AML-193 (cell line): ENCODE measurements at regions not wholly inside any gene's neighbourhood (a gene's known extent, or its start where the extent isn't known, plus 50 kb on each side); places are given as distances from the start of the nearest gene placed in this dataset.
"Not testable (repeated sequence)": the region's sequence is repeated elsewhere in the genome, so short reads cannot be mapped to it uniquely, and the experiment has no call there.

Experiments used
- DNase-seq, 2 experiments: peaks; one replicate each; lab custom pipeline; 2025; lab: John Stamatoyannopoulos, UW

DNA sequence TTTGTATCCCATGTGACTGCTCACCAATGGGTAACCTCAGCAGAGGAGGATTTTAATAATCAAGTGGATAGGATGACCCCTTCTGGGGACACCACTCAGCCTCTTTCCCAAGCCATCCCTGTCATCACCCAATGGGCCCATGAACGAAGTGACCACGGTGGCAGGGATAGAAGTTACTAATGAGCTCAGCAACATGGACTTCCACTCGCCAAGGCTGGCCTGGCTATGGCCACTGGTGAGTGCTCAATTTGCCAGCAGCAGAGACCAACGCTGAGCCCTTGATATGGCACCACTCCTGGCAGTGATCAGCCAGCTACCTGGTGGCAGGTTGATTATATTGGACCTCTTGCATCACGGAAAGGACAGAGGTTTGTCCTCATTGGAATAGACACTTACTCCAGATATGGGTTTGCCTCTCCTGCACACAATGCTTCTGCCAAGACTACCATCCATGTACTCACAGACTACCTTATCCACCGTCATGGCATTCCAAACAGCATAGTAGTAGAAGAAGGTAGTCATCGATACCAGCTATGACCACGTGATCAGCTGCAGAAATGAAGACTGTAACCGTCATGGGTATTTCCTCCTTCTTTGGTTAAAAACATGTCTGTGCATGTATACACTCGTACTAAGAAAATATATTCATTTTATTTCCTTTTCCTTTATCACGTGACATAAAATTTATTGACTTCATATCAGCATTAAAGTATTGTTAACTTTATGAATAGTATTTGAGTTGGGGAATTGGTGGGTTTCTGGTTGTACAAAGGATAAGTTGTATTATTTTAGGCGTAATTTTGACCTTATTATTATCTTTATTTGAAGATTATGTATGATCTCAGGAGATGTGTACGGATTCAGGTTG, 562.6 kb downstream of the PTPRU start:
- DNase-seq = no peak

DNA sequence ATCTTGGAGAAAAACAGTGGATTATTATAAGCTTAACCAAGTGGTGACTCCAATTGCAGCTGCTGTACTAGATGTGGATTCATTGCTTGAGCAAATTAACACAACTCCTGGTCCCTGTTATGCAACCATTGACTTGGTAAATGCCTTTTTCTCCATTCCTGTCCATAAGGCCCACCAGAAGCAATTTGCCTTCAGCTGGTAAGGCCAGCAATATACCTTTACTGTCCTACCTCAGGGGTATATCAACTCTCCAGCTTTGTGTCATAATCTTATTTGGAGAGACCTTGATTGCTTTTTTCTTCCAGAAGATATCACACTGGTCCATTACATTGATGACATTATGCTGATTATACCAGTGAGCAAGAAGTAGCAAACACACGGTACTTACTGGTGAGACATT, 560.8 kb downstream of the PTPRU start:
- not testable (repeated sequence) for DNase-seq

DNA sequence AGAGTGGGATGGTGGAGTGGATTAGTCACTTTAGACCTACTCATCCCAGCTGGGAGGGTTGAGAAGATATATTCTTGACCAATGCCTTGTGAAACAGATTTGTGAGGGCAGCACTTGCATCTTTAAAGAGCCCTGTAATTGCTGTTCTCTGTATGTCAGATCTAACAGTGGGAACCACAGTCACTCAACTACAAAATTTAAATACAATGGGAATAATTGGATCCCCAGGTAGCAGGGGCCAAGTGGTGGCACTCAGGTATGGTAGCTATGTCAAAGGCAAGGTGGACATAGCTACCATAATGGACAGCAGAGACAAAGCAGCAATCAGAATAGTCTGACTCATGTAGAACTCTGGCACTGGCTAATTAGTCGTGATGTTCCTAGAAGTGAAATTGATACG, 559.6 kb downstream of the PTPRU start:
- not testable (repeated sequence) for DNase-seq

DNA sequence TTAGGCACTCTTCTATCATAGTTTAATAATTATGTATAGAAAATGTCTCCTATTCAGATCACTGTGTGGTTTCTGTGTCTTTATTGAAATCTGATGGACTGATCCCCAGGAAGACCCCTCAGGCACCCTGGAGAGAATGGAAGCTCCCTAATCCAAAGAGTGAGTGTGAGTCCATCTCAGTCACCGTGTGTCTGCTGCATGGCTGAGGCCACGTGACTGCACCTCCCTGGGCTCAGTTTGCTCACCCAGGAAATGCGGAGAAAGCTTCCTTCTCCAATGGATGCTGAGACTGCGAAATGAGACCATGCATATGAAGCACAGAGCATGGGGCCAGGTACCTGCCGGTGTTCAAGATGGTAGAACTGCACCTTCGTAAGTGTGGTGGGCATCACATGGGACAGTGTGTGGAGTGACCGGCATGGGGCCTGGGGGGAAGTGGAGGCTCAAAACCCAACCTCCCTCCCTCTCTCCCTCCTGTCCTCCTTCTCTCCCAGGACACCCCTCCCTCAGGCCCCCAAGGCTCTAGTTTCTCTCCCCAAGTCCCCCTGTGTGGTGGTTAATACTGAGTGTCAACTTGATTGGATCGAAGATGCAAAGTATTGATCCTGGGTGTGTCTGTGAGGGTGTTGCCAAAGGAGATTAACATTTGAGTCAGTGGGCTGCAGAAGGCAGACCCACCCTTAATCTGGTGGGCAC, 557.5 kb downstream of the PTPRU start:
- no peak for DNase-seq

GRCh38 chr1:29793101-29793546, 556.8 kb downstream of the PTPRU start:
- DNase-seq = peak; percentile 65 to 77

- no peak for DNase-seq
These were observed 553.6 kb downstream of the PTPRU start for GRCh38 chr1:29789910-29790247.

DNA sequence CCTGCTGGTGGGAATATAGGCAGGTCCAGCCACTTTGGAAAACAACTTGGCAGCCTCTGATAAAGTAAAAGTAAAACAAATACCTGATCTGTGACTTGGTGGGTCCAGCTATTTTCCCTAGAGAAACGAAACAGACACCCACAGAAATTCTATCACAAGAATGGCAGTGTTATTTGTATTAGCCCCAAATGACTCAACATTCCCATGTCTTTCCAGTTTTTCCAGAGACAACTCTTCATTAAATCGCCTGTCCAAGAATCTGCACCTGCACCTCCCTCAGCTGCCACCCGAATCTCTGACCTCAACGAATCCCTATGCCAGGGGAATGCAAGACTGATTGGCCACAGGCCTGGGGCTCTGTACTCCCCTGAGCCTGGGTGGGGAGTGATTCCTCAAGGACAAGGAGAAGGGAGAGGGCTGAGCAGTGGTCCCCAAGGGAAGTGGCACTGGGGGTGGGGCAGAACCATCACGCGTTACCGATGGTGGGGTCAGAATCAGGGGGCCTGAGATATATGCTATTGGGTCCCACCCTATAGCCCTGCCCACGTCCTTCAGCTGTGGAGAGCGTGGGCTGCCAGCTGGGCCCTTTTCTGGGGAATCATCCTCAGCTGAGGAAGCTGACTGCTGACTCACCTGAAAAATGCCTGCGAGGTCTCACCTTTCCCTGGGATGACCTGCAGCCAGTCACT, 553.0 kb downstream of the PTPRU start:
- no peak for DNase-seq

DNA sequence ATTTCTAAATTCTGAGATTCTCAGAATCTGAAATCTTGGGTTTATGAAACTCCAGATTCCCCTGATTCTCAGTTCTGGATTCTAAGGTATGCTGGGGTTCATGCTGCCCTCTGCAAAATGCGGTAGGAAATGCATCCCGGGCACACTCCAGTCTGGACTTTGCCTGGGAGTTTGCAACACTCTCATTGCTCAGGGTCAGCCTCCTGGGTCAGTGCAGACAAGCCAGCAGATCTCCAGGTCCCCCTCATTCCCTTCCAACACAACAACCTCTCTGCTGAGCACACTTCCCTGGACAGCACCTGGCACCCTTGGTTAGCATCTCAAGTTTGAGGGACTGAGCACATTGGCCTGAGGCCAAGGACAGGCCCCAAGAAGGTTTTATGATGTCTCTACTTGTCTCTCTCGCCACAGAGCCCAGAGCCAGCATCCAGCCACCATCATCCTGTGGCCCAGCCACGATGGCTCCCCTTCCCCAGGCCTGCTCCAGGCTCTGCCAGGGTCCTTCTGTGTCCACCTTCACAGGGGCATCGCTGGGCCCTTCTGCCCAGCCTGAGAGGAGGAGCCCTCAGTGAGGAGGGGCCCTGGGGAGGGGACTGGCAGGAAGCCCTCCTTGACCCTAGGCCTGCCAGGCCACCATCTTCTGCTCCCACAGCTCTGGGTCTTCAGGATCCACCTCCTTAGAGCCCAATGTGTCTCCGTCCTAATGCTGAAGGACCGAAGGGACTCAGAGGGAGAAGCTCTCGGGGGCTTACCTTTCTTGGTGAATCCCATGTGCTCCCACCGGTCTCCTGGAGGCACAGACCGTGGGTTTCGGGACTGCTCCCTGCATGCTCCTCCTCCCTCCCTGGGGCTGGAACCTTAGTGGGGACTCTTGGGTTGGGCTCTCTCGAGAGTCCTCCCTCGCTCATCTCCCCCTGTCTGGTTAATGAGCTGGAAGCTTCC, 550.7 kb downstream of the PTPRU start:
- DNase-seq = no peak

DNA sequence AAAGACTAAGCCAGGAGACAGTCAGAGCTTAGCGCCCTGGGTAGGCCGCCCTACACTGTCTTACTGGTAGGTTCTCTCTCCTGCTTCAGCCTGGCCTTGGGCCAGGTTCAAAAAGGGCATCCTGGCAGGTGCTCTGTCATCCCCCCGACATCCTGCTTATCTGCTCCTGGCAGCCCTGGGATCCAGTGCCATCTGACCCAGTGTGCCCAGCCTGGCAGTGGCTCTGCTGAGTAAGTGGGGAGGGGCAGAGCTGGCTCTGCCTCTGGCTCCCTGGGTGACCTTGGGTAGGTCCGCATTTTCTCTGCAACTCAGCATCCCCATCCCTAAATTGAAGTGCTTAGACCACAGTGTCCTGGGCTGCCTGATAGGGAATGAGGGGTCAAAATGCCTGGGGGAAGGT, 549.9 kb downstream of the PTPRU start:
- no peak for DNase-seq

GRCh38 chr1:29785554-29785953, 549.2 kb downstream of the PTPRU start:
- DNase-seq = no peak

- DNase-seq = no peak
These were observed 548.8 kb downstream of the PTPRU start for GRCh38 chr1:29785137-29785527.

- no peak for DNase-seq
These were observed 548.2 kb downstream of the PTPRU start for GRCh38 chr1:29784276-29785136.

- no peak for DNase-seq
These were observed 547.4 kb downstream of the PTPRU start for GRCh38 chr1:29783508-29784275.

- DNase-seq = no peak
These were observed 546.7 kb downstream of the PTPRU start for GRCh38 chr1:29782846-29783507.

- no peak for DNase-seq
These were observed 542.8 kb downstream of the PTPRU start for GRCh38 chr1:29779146-29779545.

DNA sequence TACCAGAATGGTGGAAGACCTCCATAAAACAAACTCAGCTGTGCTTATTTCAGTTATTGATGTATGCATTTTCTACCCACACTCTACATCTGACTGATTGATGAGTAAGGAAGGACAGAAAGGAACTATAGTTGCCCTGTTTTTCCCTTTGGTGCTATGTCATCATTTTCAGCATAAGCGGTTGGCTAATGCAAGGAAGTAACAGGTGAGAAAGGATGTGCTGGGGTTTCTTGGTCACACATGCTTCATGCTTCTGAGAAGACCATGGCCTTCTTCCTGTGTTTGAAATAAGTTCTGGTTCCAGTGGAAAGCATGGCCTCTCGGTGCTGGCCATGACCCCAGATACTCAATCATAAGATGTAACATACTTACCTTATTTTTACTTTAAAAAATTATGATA, 541.2 kb downstream of the PTPRU start:
- no peak for DNase-seq

GRCh38 chr1:29774355-29774754, 538.0 kb downstream of the PTPRU start:
- DNase-seq = no peak

DNA sequence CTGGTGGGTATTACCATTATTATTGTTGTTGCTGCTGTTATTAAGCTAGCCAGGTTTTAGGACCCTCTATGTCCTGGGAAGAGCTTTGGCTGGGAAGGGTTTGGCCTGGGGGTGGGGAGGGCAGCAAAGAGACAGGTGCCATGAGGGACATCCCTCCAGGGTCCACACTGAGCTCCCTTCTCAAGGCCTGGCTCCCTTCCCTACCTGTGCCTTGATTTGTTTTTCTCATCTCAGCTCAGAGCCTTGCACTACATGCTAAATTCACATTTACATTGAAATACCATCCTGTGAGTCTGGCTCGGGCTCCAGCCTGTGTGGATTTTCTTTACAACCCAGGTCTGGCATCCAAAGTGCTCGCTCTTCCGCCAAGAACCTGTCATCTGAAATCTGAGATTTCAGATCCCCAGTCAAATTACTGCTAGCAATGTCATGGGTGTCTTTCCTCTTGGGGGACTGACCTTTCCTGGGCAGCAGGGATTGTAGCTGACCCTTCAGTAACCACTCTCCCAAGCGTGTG, 536.3 kb downstream of the PTPRU start:
- DNase-seq = no peak

GRCh38 chr1:29767769-29768425, 531.6 kb downstream of the PTPRU start:
- DNase-seq = no peak
